ENCODE measurements at regions not wholly inside any gene's neighbourhood (a gene's known extent, or its start where the extent isn't known, plus 50 kb on each side); places are given as distances from the start of the nearest gene placed in this dataset.

DNA sequence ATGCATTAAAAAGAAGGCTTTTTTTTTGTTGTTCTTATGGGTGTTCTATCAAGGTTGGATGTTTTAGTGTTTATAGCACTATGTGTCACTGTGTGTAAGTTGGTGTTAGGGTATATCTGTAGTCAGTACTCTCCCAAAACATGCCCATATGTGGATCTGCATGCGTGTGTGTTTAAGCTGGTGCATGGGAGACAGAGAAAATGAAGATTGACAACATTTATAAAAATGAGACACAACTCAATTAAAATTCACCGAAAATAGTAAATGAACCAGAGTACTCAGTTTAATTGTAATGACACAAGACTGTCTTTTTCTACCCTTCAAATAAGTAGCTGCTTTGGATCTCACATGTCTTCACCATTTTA, 323.4 kb downstream of the TMEM161B start:
- no peak overlapping the region for H3K27ac ChIP-seq (replicated peaks)
- no peaks in the 10 kb centered on the region for H3K9me3 ChIP-seq (replicated peaks)
- peaks cover 5% of the 10 kb centered on the region for H3K4me1 ChIP-seq
- no peaks in the 10 kb centered on the region for H3K36me3 ChIP-seq
- no peak for DNase-seq
- H3K4me3 ChIP-seq = no peak overlapping the region
- no peaks in the 10 kb centered on the region for H3K27me3 ChIP-seq (ENCODE audit: low read depth)
- intact Hi-C loops (cut with micrococcal nuclease) = no loop called here
- TF ChIP-seq, protein P1, sequence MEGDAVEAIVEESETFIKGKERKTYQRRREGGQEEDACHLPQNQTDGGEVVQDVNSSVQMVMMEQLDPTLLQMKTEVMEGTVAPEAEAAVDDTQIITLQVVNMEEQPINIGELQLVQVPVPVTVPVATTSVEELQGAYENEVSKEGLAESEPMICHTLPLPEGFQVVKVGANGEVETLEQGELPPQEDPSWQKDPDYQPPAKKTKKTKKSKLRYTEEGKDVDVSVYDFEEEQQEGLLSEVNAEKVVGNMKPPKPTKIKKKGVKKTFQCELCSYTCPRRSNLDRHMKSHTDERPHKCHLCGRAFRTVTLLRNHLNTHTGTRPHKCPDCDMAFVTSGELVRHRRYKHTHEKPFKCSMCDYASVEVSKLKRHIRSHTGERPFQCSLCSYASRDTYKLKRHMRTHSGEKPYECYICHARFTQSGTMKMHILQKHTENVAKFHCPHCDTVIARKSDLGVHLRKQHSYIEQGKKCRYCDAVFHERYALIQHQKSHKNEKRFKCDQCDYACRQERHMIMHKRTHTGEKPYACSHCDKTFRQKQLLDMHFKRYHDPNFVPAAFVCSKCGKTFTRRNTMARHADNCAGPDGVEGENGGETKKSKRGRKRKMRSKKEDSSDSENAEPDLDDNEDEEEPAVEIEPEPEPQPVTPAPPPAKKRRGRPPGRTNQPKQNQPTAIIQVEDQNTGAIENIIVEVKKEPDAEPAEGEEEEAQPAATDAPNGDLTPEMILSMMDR (IDR thresholded peaks at IDR 0.05; ENCODE audit: borderline replicate concordance) = no peak

DNA sequence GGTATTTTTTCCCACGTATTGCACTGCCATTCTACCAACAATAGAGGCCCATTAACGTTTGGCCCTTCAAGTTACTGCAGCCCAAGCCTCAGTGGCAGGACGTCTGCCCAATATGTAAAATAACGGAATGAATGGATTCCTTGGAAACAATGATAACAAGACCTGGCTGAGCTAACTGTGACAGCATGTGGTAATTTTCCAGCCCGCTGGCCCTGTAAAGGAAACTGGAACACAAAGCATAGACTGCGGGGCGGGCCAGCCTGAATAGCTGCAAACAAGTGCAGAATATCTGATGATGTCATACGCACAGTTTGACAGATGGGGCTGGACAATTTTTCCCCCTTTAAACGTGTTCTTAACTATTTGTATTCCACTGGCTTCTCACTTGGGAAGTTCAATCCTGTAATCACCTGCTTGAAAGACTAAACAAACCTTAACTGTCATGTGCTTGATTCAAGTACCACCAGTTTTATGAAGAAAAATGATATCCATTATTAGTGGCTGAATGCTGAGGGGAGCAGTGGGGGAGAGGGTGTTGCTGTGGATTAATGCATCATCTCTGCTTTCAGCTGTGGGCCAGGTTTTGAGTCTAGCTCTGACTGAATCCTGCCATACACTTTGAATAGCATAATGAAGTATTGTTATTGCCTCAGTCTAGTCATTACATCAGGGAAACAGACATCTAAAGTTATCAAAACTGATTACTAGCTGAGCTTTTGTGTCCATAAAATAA, 323.9 kb downstream of the TMEM161B start:
- H3K27ac ChIP-seq (replicated peaks) = no peak overlapping the region
- H3K27me3 ChIP-seq (ENCODE audit: low read depth) = no peaks in the 10 kb centered on the region
- TF ChIP-seq, protein P1 (IDR thresholded peaks at IDR 0.05; ENCODE audit: borderline replicate concordance) = no peak
- peaks cover 5% of the 10 kb centered on the region for H3K4me1 ChIP-seq
- intact Hi-C loops (cut with micrococcal nuclease) = no loop called here
- peak; percentile 34 for DNase-seq
- no peaks in the 10 kb centered on the region for H3K36me3 ChIP-seq
- H3K9me3 ChIP-seq (replicated peaks) = no peaks in the 10 kb centered on the region
- H3K4me3 ChIP-seq = no peak overlapping the region

DNA sequence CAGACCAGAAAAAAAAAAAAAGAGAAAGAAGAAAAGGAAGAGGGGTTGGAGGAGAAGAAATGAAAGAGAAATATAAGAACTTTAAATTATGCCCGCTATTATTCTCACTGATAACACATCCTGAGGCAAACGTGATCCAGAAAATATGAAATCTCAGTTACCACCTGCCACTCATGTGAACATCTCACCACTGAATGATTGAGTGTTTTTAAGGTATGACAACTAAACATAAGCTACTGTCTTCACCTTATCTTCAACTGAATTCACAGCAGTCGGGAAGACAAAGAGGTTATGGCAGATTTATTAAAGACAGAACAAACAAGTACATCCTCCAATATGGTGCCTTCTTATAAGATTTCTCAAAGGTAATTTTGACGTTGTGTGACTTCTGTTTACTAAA, 327.9 kb downstream of the TMEM161B start:
- H3K9me3 ChIP-seq (replicated peaks) = no peaks in the 10 kb centered on the region
- H3K36me3 ChIP-seq = no peaks in the 10 kb centered on the region
- no peak overlapping the region for H3K27ac ChIP-seq (replicated peaks)
- TF ChIP-seq, protein P1 (IDR thresholded peaks at IDR 0.05; ENCODE audit: borderline replicate concordance) = no peak
- intact Hi-C loops (cut with micrococcal nuclease) = no loop called here
- no peaks in the 10 kb centered on the region for H3K27me3 ChIP-seq (ENCODE audit: low read depth)
- H3K4me1 ChIP-seq = peaks cover 5% of the 10 kb centered on the region
- DNase-seq = no peak
- no peak overlapping the region for H3K4me3 ChIP-seq

DNA sequence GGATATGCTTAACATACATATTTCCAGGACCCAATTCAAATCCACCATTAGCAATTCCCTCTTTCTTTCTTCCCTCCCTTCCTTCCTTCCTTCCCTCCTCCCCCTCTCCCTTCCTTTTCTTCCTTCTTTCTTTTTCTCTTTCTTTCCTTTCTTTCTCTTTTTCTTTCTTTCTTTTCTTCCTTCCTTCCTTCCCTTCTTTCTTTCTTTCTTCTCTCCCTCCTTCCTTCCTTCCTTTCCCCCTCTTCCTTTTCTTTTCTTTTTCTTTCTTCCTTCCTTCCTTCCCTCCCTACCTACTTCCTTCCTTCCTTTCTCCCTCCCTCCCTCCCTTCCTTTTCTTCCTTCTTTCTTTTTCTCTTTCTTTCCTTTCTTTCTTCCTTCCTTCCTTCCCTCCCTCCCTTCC, 332.0 kb downstream of the TMEM161B start:
- DNase-seq = no peak
- H3K27ac ChIP-seq (replicated peaks) = no peak overlapping the region
- no peaks in the 10 kb centered on the region for H3K36me3 ChIP-seq
- no peaks in the 10 kb centered on the region for H3K4me1 ChIP-seq
- intact Hi-C loops (cut with micrococcal nuclease) = no loop called here
- TF ChIP-seq, protein P1 (IDR thresholded peaks at IDR 0.05; ENCODE audit: borderline replicate concordance) = no peak
- no peaks in the 10 kb centered on the region for H3K27me3 ChIP-seq (ENCODE audit: low read depth)
- no peaks in the 10 kb centered on the region for H3K9me3 ChIP-seq (replicated peaks)
- H3K4me3 ChIP-seq = no peak overlapping the region

DNA sequence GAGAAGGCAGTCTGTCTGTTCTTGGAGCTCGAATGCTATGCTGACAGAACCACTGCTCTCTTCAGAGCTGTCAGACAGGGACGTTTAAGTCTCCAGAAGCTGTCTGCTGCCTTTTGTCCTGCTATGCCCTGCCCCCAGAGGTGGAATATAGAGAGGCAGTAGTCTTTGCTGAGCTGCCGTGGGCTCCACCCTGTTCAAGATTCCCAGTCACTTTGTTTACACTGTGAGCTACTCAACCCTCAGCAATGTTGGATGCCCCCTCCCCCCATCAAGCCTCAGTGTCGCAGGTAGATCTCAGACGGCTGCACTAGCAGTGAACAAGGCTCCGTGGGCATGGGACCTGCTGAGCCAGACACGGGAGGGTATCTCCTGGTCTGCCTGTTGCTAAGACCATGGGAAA, 344.2 kb downstream of the TMEM161B start:
- Histone ChIP-seq H3K4me1 (no peaks in the 10 kb centered on the region), H3K27ac (replicated peaks) (no peak overlapping the region), H3K9me3 (replicated peaks) (peaks cover 34% of the 10 kb centered on the region), H3K36me3 (no peaks in the 10 kb centered on the region), H3K27me3 (ENCODE audit: low read depth) (peaks cover 4% of the 10 kb centered on the region), H3K4me3 (no peak overlapping the region)
- TF ChIP-seq, protein P1 (IDR thresholded peaks at IDR 0.05; ENCODE audit: borderline replicate concordance) = no peak
- intact Hi-C loops (cut with micrococcal nuclease) = no loop called here
- no peak for DNase-seq

Measured in left ventricle myocardium inferior (tissue), 1 donor.